B cell (primary cell): ENCODE measurements at regions not wholly inside any gene's neighbourhood (a gene's known extent, or its start where the extent isn't known, plus 50 kb on each side); places are given as distances from the start of the nearest gene placed in this dataset.

Source experiments
- ATAC-seq: fragments of 200-7000 bp; cut with Tn5 transposase; one replicate; pipeline ENCODE4 v1.10.0; 2021; ENCODE audit warnings: low read depth, mild to moderate bottlenecking, moderate number of reproducible peaks, moderate library complexity
- CTCF ChIA-PET: fragments of 350-600 bp; sonication (Branson Sonifier 250); formaldehyde crosslinking; loops from one replicate; lab custom pipeline; 2021; ENCODE audit warnings: antibody characterized with exemption, inconsistent platforms; lab: Charles Lee
- POLR2A ChIA-PET: fragments of 350-600 bp; sonication (Branson Sonifier 250); formaldehyde crosslinking; loops from one replicate; lab custom pipeline; 2021; ENCODE audit warnings: antibody characterized with exemption; lab: Charles Lee
- DNase-seq: peaks from one replicate; pipeline ENCODE4 v3.0.0; 2013
- H2AFZ ChIP-seq: 2 replicates; pipeline ENCODE4 v1.6.1; 2012; ENCODE audit warnings: mild to moderate bottlenecking, low read depth, low read length; ENCODE audit not compliant: insufficient read depth, poor library complexity, severe bottlenecking
- H3K27ac ChIP-seq, 2 donors: 1 replicate in 1 of 2; 2 replicates in 1 of 2; pipeline ENCODE4 v1.5.1; 2012 to 2013; ENCODE audit warnings: low read length in 2 of 2, mild to moderate bottlenecking in 2 of 2, moderate library complexity in 1 of 2
- H3K27me3 ChIP-seq, 4 experiments: fragments of 200-600 bp in 1 of 4; sonication (generic) in 1 of 4; replicated peaks in 1 of 4; 1 replicate in 2 of 4; 2 replicates in 2 of 4; pipeline versions ENCODE4 v1.6.1 to v1.7.0; 2013 to 2016; ENCODE audit warnings: low read length in 3 of 4, mild to moderate bottlenecking in 2 of 4, mixed read lengths in 1 of 4, moderate library complexity in 1 of 4; ENCODE audit not compliant: insufficient read depth in 4 of 4, control insufficient read depth in 3 of 4; ENCODE audit errors: control extremely low read depth in 1 of 4
- H3K36me3 ChIP-seq, 2 experiments: replicated peaks in 1 of 2; 1 replicate in 1 of 2; 2 replicates in 1 of 2; pipeline versions ENCODE4 v1.6.1 to v1.7.1; 2013; ENCODE audit warnings: low read length in 1 of 2; ENCODE audit not compliant: insufficient read depth in 2 of 2, control insufficient read depth in 1 of 2; ENCODE audit errors: control extremely low read depth in 1 of 2, extremely low read depth in 1 of 2
- H3K4me1 ChIP-seq, 2 donors: fragments of 200-600 bp in 1 of 2; sonication (generic) in 1 of 2; 1 replicate in 1 of 2; 2 replicates in 1 of 2; pipeline versions ENCODE4 v1.5.1 to v1.6.1; 2013 to 2017; ENCODE audit warnings: low read length in 2 of 2; ENCODE audit not compliant: control insufficient read depth in 2 of 2, insufficient read depth in 2 of 2
- H3K4me2 ChIP-seq: replicated peaks from 2 replicates; pipeline ENCODE3; 2012; ENCODE audit warnings: mild to moderate bottlenecking, low read depth, low read length; ENCODE audit not compliant: poor library complexity, severe bottlenecking
- H3K4me3 ChIP-seq, 5 experiments: fragments of 200-600 bp in 1 of 5; sonication (generic) in 1 of 5; 1 replicate in 3 of 5; 2 replicates in 2 of 5; pipeline versions ENCODE4 v1.5.1 to v1.7.0; 2011 to 2016; ENCODE audit warnings: low read length in 4 of 5, mild to moderate bottlenecking in 4 of 5, low read depth in 2 of 5, control low read depth in 1 of 5, moderate library complexity in 1 of 5; ENCODE audit not compliant: insufficient read depth in 1 of 5; ENCODE audit errors: control extremely low read depth in 1 of 5, extremely low read depth in 1 of 5
- H3K79me2 ChIP-seq: fragments of 200-600 bp; sonication (generic); one replicate; pipeline ENCODE4 v1.6.0; 2016; ENCODE audit warnings: low read length; ENCODE audit not compliant: control insufficient read depth, insufficient read depth
- H3K9ac ChIP-seq: fragments of 200-600 bp; sonication (generic); 2 replicates; pipeline ENCODE4 v1.6.1; 2017; ENCODE audit warnings: mild to moderate bottlenecking, low read length, moderate library complexity
- H3K9me3 ChIP-seq, 3 donors: one replicate each; pipeline versions ENCODE4 v1.6.1 to v1.7.1; 2013; ENCODE audit warnings: low read length in 2 of 3; ENCODE audit not compliant: control insufficient read depth in 2 of 3, insufficient read depth in 1 of 3; ENCODE audit errors: control extremely low read depth in 1 of 3
- H4K20me1 ChIP-seq: 2 replicates; pipeline ENCODE4 v1.6.0; 2012; ENCODE audit warnings: mild to moderate bottlenecking, low read length; ENCODE audit not compliant: insufficient read depth, control insufficient read depth, poor library complexity, severe bottlenecking
- H3K27ac Mint-ChIP-seq: one replicate; pipeline ENCODE4 v1.8.0; 2021; ENCODE audit warnings: mixed read lengths
- H3K27me3 Mint-ChIP-seq: one replicate; pipeline ENCODE4 v1.8.0; 2021; ENCODE audit warnings: mixed read lengths
- H3K4me1 Mint-ChIP-seq: one replicate; pipeline ENCODE4 v1.8.0; 2021; ENCODE audit warnings: mixed read lengths
- H3K4me3 Mint-ChIP-seq: one replicate; pipeline ENCODE4 v1.8.0; 2021; ENCODE audit warnings: mixed read lengths
- H3K9me3 Mint-ChIP-seq: one replicate; pipeline ENCODE4 v1.8.0; 2022; ENCODE audit warnings: mixed read lengths; ENCODE audit not compliant: insufficient read depth
- CTCF ChIP-seq: fragments of 200-600 bp; IDR thresholded peaks from one replicate; pipeline ENCODE4 v1.8.0; 2022; ENCODE audit warnings: antibody characterized with exemption, mild to moderate bottlenecking
- EZH2 ChIP-seq: IDR thresholded peaks from 2 replicates; pipeline ENCODE4 v1.6.1; 2012; ENCODE audit warnings: borderline replicate concordance, low read depth, mild to moderate bottlenecking, moderate library complexity, low read length; ENCODE audit not compliant: insufficient read depth, poor library complexity, severe bottlenecking
- WGBS: methylation state at CpG from one replicate; pipeline ENCODE4 v1.1.5; 2013; ENCODE audit warnings: missing lambda C conversion rate; ENCODE audit not compliant: insufficient coverage; 5-methylcytosine and 5-hydroxymethylcytosine counted together
- intact Hi-C: fragments of 100-400 bp; cut with micrococcal nuclease; formaldehyde crosslinking; loops from one replicate; pipeline ENCODE4 v1.10.0; 2022

- TF ChIP-seq CTCF (no peak), EZH2 (no peak)
- Histone ChIP-seq H3K27me3 (no peaks in the 10 kb centered on the region), H3K27ac (no peak overlapping the region), H3K4me3 (no peak overlapping the region), H3K9ac (no peak overlapping the region), H3K9me3 (peaks cover 2 to 15% (median 3%) of the 10 kb centered on the region in 3 donors), H2AFZ (no peak overlapping the region), H3K4me2 (no peak overlapping the region), H3K36me3 (no peaks in the 10 kb centered on the region), H4K20me1 (no peaks in the 10 kb centered on the region), H3K79me2 (no peaks in the 10 kb centered on the region), H3K4me1 (no peaks in the 10 kb centered on the region)
- no peak for ATAC-seq
- Mint-ChIP-seq H3K27me3 (peaks cover 14% of the 10 kb centered on the region), H3K9me3 (peaks cover 4% of the 10 kb centered on the region), H3K27ac (no peak overlapping the region), H3K4me3 (no peak overlapping the region), H3K4me1 (no peaks in the 10 kb centered on the region)
- ChIA-PET POLR2A (no interaction called here), CTCF (no interaction called here)
- intact Hi-C loops, result no loop called here
- no CpG with 5 or more reads among the region's 1 CpG for WGBS
- DNase-seq, result no peak
These were observed 471.7 kb upstream of the B3GALT2 start for GRCh38 chr1:193658081-193658480.

- no CpG with 5 or more reads among the region's 3 CpGs for whole genome bisulfite sequencing
- no peak overlapping the region for H3K9ac ChIP-seq
- no peak overlapping the region for H3K4me3 Mint-ChIP-seq
- H3K27ac Mint-ChIP-seq, result no peak overlapping the region
- H3K36me3 ChIP-seq, result no peaks in the 10 kb centered on the region
- no peak overlapping the region for H3K27ac ChIP-seq
- H3K27me3 ChIP-seq, result no peaks in the 10 kb centered on the region
- H3K4me3 ChIP-seq, result no peak overlapping the region
- H3K9me3 ChIP-seq, result peaks cover 2 to 15% (median 3%) of the 10 kb centered on the region in 3 donors
- DNase-seq, result no peak
- no peaks in the 10 kb centered on the region for H3K4me1 ChIP-seq
- H3K4me2 ChIP-seq, result no peak overlapping the region
- TF ChIP-seq EZH2, result no peak
- TF ChIP-seq CTCF, result no peak
- ChIA-PET POLR2A (no interaction called here), CTCF (no interaction called here)
- ATAC-seq, result no peak
- H4K20me1 ChIP-seq, result no peaks in the 10 kb centered on the region
- intact Hi-C loops, result no loop called here
- no peak overlapping the region for H2AFZ ChIP-seq
- H3K9me3 Mint-ChIP-seq, result peaks cover 4% of the 10 kb centered on the region
- H3K27me3 Mint-ChIP-seq, result peaks cover 14% of the 10 kb centered on the region
- no peaks in the 10 kb centered on the region for H3K4me1 Mint-ChIP-seq
- H3K79me2 ChIP-seq, result no peaks in the 10 kb centered on the region
These were observed 471.1 kb upstream of the B3GALT2 start for GRCh38 chr1:193657552-193657951.
